Activated B cell treated with CpG ODN at 0.5 μM for 24 hours (primary cell): ENCODE measurements at regions not wholly inside any gene's neighbourhood (a gene's known extent, or its start where the extent isn't known, plus 50 kb on each side); places are given as distances from the start of the nearest gene placed in this dataset.

Experiments
- ATAC-seq: fragments of 200-7000 bp; cut with Tn5 transposase; one replicate; pipeline ENCODE4 v1.10.0; 2021; ENCODE audit warnings: low read depth, mild to moderate bottlenecking, moderate library complexity
- CTCF ChIA-PET: fragments of 350-600 bp; sonication (Branson Sonifier 250); formaldehyde crosslinking; loops from one replicate; lab custom pipeline; 2021; ENCODE audit warnings: antibody characterized with exemption; lab: Charles Lee
- POLR2A ChIA-PET: fragments of 350-600 bp; sonication (Branson Sonifier 250); formaldehyde crosslinking; loops from one replicate; lab custom pipeline; 2021; ENCODE audit warnings: antibody characterized with exemption; lab: Charles Lee
- DNase-seq: peaks from one replicate; pipeline ENCODE4 v3.0.0; 2022
- H3K27ac Mint-ChIP-seq: one replicate; pipeline ENCODE4 v1.8.0; 2020; ENCODE audit warnings: mixed read lengths
- H3K27me3 Mint-ChIP-seq: one replicate; pipeline ENCODE4 v1.8.0; 2021; ENCODE audit warnings: mixed read lengths
- H3K36me3 Mint-ChIP-seq: one replicate; pipeline ENCODE4 v1.8.0; 2021; ENCODE audit warnings: low read depth, mixed read lengths
- H3K4me1 Mint-ChIP-seq: one replicate; pipeline ENCODE4 v1.8.0; 2021; ENCODE audit warnings: mixed read lengths
- H3K4me3 Mint-ChIP-seq: one replicate; pipeline ENCODE4 v1.8.0; 2020; ENCODE audit warnings: mild to moderate bottlenecking, mixed read lengths
- H3K9me3 Mint-ChIP-seq: one replicate; pipeline ENCODE4 v1.8.0; 2020; ENCODE audit warnings: mixed read lengths
- CTCF ChIP-seq: fragments of 200-600 bp; IDR thresholded peaks from one replicate; pipeline ENCODE4 v1.8.0; 2022; ENCODE audit warnings: antibody characterized with exemption, mild to moderate bottlenecking
- intact Hi-C: fragments of 100-400 bp; cut with micrococcal nuclease; formaldehyde crosslinking; loops from one replicate; pipeline ENCODE4 v1.15.1; 2024

- DNase-seq: no peak
- no peak overlapping the region for H3K4me3 Mint-ChIP-seq
- POLR2A ChIA-PET: no interaction called here
- CTCF ChIA-PET: no interaction called here
- no peak overlapping the region for H3K27ac Mint-ChIP-seq
- no peaks in the 10 kb centered on the region for H3K36me3 Mint-ChIP-seq
- TF ChIP-seq CTCF: no peak
- H3K4me1 Mint-ChIP-seq: no peaks in the 10 kb centered on the region
- no peaks in the 10 kb centered on the region for H3K9me3 Mint-ChIP-seq
- intact Hi-C loops: no loop called here
- no peak for ATAC-seq
- H3K27me3 Mint-ChIP-seq: no peaks in the 10 kb centered on the region
Observed at GRCh38 chr4:119797238-119797894, 168.8 kb upstream of the PDE5A start.

GRCh38 chr4:119795986-119796578 lies 167.5 kb upstream of the PDE5A start:
- Mint-ChIP-seq H3K4me1 (no peaks in the 10 kb centered on the region), H3K4me3 (no peak overlapping the region), H3K9me3 (no peaks in the 10 kb centered on the region), H3K36me3 (no peaks in the 10 kb centered on the region), H3K27me3 (no peaks in the 10 kb centered on the region), H3K27ac (no peak overlapping the region)
- intact Hi-C loops: no loop called here
- ChIA-PET POLR2A (no interaction called here), CTCF (no interaction called here)
- no peak for DNase-seq
- no peak for ATAC-seq
- TF ChIP-seq CTCF: no peak

- no peak for TF ChIP-seq CTCF
- Mint-ChIP-seq H3K27ac (no peak overlapping the region), H3K36me3 (no peaks in the 10 kb centered on the region), H3K4me1 (no peaks in the 10 kb centered on the region), H3K4me3 (no peak overlapping the region), H3K27me3 (no peaks in the 10 kb centered on the region), H3K9me3 (no peaks in the 10 kb centered on the region)
- DNase-seq (no peak), ATAC-seq (no peak)
- ChIA-PET POLR2A (no interaction called here), CTCF (no interaction called here)
- intact Hi-C loops: no loop called here
Observed at GRCh38 chr4:119794681-119795080, 166.1 kb upstream of the PDE5A start.

DNA sequence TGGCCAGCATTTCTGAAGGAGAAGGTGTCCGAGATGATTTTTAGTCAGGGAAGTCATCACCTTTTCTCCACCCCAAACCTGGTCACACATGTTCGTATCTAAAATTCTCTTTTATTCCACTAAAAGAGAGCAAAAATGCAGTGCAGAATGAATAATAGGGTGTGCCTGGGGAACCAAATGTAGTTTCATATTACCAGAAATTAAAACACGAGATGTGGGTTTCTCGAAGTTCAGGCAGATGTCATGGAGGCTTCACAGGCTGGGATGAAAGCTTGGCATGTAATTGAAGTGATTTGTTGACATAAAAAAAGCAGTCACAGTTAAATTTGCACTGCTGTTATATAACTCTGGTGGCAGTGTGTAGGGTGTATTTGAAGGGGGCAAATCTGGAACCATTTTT lies 165.5 kb upstream of the PDE5A start:
- Mint-ChIP-seq H3K4me3 (no peak overlapping the region), H3K27me3 (no peaks in the 10 kb centered on the region), H3K4me1 (no peaks in the 10 kb centered on the region), H3K36me3 (no peaks in the 10 kb centered on the region), H3K27ac (no peak overlapping the region), H3K9me3 (no peaks in the 10 kb centered on the region)
- ATAC-seq: no peak
- no peak for DNase-seq
- no peak for TF ChIP-seq CTCF
- intact Hi-C loops: no loop called here
- CTCF ChIA-PET: no interaction called here
- POLR2A ChIA-PET: no interaction called here

- CTCF ChIA-PET: no interaction called here
- no peak for ATAC-seq
Observed at GRCh38 chr4:119788349-119789266, 160.0 kb upstream of the PDE5A start.

More at GRCh38 chr4:119788349-119789266, 160.0 kb upstream of the PDE5A start:
- Mint-ChIP-seq H3K4me3 (no peak overlapping the region), H3K9me3 (no peaks in the 10 kb centered on the region), H3K27ac (no peak overlapping the region), H3K4me1 (no peaks in the 10 kb centered on the region), H3K27me3 (no peaks in the 10 kb centered on the region), H3K36me3 (no peaks in the 10 kb centered on the region)
- intact Hi-C loops: no loop called here
- TF ChIP-seq CTCF: no peak
- DNase-seq: no peak
- POLR2A ChIA-PET: no interaction called here
